ENCODE measurements at regions not wholly inside any gene's neighbourhood (a gene's known extent, or its start where the extent isn't known, plus 50 kb on each side); places are given as distances from the start of the nearest gene placed in this dataset.

- TF ChIP-seq CTCF (IDR thresholded peaks at IDR 0.05; ENCODE audit: insufficient read depth, low read length) (no peak), POLR2AphosphoS5 (IDR thresholded peaks at IDR 0.05; ENCODE audit: low read depth) (no peak), REST (IDR thresholded peaks at IDR 0.05; ENCODE audit: insufficient replicate concordance, low read depth) (no peak), GABPA (IDR thresholded peaks at IDR 0.05; ENCODE audit: low read depth) (no peak), SPI1 (IDR thresholded peaks at IDR 0.05; ENCODE audit: borderline replicate concordance, low read depth) (no peak)
Observed at GRCh38 chr7:155979566-155979965, 167.3 kb upstream of the SHH start.
